ENCODE measurements at regions not wholly inside any gene's neighbourhood (a gene's known extent, or its start where the extent isn't known, plus 50 kb on each side); places are given as distances from the start of the nearest gene placed in this dataset.

GRCh38 chr13:99811067-99811700 lies 160.4 kb downstream of the ZIC5 start:
- intact Hi-C loops (cut with DNase I): no loop called here
- TF ChIP-seq EP300 (IDR thresholded peaks at IDR 0.05): no peak
- no peak for TF ChIP-seq POLR2A (IDR thresholded peaks at IDR 0.05)
- TF ChIP-seq, protein P1, sequence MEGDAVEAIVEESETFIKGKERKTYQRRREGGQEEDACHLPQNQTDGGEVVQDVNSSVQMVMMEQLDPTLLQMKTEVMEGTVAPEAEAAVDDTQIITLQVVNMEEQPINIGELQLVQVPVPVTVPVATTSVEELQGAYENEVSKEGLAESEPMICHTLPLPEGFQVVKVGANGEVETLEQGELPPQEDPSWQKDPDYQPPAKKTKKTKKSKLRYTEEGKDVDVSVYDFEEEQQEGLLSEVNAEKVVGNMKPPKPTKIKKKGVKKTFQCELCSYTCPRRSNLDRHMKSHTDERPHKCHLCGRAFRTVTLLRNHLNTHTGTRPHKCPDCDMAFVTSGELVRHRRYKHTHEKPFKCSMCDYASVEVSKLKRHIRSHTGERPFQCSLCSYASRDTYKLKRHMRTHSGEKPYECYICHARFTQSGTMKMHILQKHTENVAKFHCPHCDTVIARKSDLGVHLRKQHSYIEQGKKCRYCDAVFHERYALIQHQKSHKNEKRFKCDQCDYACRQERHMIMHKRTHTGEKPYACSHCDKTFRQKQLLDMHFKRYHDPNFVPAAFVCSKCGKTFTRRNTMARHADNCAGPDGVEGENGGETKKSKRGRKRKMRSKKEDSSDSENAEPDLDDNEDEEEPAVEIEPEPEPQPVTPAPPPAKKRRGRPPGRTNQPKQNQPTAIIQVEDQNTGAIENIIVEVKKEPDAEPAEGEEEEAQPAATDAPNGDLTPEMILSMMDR (IDR thresholded peaks at IDR 0.05): no peak

GRCh38 chr13:99809926-99810325 lies 161.6 kb downstream of the ZIC5 start:
- no peaks in the 10 kb centered on the region for H3K4me1 ChIP-seq (ENCODE audit: insufficient read depth)
- TF ChIP-seq EP300 (IDR thresholded peaks at IDR 0.05) (no peak), POLR2A (IDR thresholded peaks at IDR 0.05) (no peak)
- TF ChIP-seq, protein P1 (IDR thresholded peaks at IDR 0.05): no peak

More at GRCh38 chr13:99811067-99811700, 160.4 kb downstream of the ZIC5 start:
- Histone ChIP-seq H3K27ac (no peak overlapping the region), H3K36me3 (no peaks in the 10 kb centered on the region), H3K4me3 (no peak overlapping the region), H3K4me1 (ENCODE audit: insufficient read depth) (no peaks in the 10 kb centered on the region), H3K27me3 (no peaks in the 10 kb centered on the region), H3K9me3 (no peaks in the 10 kb centered on the region)
- 80 to 87% (median 80%) methylated on average over 7 of the region's 7 CpGs for WGBS, 3 donors
- no peak for DNase-seq

GRCh38 chr13:99809496-99809895 lies 162.1 kb downstream of the ZIC5 start:
- Histone ChIP-seq H3K4me3 (no peak overlapping the region), H3K27me3 (no peaks in the 10 kb centered on the region), H3K36me3 (no peaks in the 10 kb centered on the region), H3K9me3 (no peaks in the 10 kb centered on the region), H3K27ac (no peak overlapping the region), H3K4me1 (ENCODE audit: insufficient read depth) (no peaks in the 10 kb centered on the region)
- WGBS, 3 donors: 50 to 59% (median 54%) methylated on average over 8 of the region's 8 CpGs
- intact Hi-C loops (cut with DNase I): no loop called here
- TF ChIP-seq EP300 (IDR thresholded peaks at IDR 0.05) (no peak), POLR2A (IDR thresholded peaks at IDR 0.05) (no peak)
- TF ChIP-seq, protein P1 (IDR thresholded peaks at IDR 0.05): no peak
- no peak for DNase-seq

More at GRCh38 chr13:99809926-99810325, 161.6 kb downstream of the ZIC5 start:
- no peak for DNase-seq
- no peaks in the 10 kb centered on the region for H3K9me3 ChIP-seq
- H3K4me3 ChIP-seq: no peak overlapping the region
- no peaks in the 10 kb centered on the region for H3K36me3 ChIP-seq
- H3K27ac ChIP-seq: no peak overlapping the region
- 80 to 82% (median 81%) methylated on average over 4 of the region's 4 CpGs for whole genome bisulfite sequencing, 3 donors
- no peaks in the 10 kb centered on the region for H3K27me3 ChIP-seq
- intact Hi-C loops (cut with DNase I): no loop called here

DNA sequence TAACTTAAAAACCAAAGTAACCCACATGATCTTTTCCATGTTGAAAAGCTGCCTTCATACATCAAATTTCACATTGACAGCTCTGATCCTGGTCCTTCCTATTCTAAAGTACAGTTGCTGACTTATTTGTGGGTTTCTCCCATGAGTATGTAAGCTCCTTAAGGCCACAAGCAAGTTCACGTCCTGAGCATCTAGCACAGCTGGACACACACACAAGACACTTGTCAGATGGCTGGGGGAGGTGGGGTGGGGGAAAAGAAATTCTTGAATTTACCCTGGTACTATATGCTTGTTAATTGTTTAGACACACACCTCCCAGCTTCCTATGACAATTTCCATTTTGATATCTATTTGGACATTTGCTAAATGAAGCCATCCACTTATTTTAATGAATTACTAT lies 162.8 kb downstream of the ZIC5 start:
- Histone ChIP-seq H3K4me1 (ENCODE audit: insufficient read depth) (no peaks in the 10 kb centered on the region), H3K27me3 (no peaks in the 10 kb centered on the region), H3K4me3 (no peak overlapping the region), H3K36me3 (no peaks in the 10 kb centered on the region), H3K27ac (no peak overlapping the region), H3K9me3 (no peaks in the 10 kb centered on the region)
- TF ChIP-seq, protein P1 (IDR thresholded peaks at IDR 0.05): no peak
- no peak for TF ChIP-seq EP300 (IDR thresholded peaks at IDR 0.05)
- no peak for TF ChIP-seq POLR2A (IDR thresholded peaks at IDR 0.05)
- DNase-seq: no peak
- intact Hi-C loops (cut with DNase I): no loop called here
- WGBS, 3 donors: 33 to 40% (median 39%) methylated on average over 1 of the region's 1 CpG
